Thyroid gland (tissue), 4 donors: ENCODE measurements at regions not wholly inside any gene's neighbourhood (a gene's known extent, or its start where the extent isn't known, plus 50 kb on each side); places are given as distances from the start of the nearest gene placed in this dataset.

Experiments used
- POLR2A ChIP-seq, 2 donors: fragments of 450-650 bp; IDR thresholded peaks; one replicate each; pipeline ENCODE4 v1.6.1; 2017; ENCODE audit warnings: antibody characterized with exemption in 2 of 2, mild to moderate bottlenecking in 2 of 2, moderate library complexity in 1 of 2
- TF ChIP-seq, protein P1 (sequence below), 6 experiments: fragments of 200-600 bp in 3 of 6; fragments of 450-650 bp in 3 of 6; sonication (generic) in 3 of 6; IDR thresholded peaks; one replicate each; pipeline ENCODE4 v1.5.1; 2016 to 2019; ENCODE audit warnings: antibody characterized with exemption in 6 of 6, mild to moderate bottlenecking in 2 of 6, inconsistent platforms in 1 of 6, moderate library complexity in 1 of 6

DNA sequence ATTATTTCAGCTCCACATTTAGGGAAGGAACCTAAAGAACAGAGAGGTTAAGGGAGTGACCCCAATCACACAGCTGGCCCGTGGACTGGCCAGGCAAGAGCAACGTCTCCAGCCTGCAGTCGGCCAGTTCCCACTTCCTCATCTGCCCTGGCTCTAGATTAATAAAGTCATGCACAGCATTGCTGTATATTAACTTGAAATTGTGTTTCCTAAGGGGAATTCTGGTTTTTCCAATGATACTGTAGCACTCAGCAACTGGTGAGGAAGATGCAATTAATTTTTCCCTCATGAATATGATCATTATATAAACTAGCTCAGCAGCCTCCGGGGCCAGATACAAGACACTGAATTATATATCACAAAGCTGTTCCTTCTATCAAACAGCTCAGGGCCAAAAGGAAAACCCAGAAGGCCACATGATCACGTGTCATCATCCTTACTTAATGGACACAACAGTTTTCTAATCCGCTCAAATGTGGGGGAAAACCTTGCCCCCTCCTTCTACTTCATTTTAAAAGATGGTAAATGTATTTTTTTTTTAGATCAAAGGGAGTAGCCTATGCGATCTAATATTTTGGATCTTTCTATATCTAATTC, 295.3 kb upstream of the PRKCQ start:
- TF ChIP-seq POLR2A (IDR thresholded peaks at IDR 0.05): no peak
- TF ChIP-seq, protein P1, sequence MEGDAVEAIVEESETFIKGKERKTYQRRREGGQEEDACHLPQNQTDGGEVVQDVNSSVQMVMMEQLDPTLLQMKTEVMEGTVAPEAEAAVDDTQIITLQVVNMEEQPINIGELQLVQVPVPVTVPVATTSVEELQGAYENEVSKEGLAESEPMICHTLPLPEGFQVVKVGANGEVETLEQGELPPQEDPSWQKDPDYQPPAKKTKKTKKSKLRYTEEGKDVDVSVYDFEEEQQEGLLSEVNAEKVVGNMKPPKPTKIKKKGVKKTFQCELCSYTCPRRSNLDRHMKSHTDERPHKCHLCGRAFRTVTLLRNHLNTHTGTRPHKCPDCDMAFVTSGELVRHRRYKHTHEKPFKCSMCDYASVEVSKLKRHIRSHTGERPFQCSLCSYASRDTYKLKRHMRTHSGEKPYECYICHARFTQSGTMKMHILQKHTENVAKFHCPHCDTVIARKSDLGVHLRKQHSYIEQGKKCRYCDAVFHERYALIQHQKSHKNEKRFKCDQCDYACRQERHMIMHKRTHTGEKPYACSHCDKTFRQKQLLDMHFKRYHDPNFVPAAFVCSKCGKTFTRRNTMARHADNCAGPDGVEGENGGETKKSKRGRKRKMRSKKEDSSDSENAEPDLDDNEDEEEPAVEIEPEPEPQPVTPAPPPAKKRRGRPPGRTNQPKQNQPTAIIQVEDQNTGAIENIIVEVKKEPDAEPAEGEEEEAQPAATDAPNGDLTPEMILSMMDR (IDR thresholded peaks at IDR 0.05): no peak
